ENCODE measurements at regions not wholly inside any gene's neighbourhood (a gene's known extent, or its start where the extent isn't known, plus 50 kb on each side); places are given as distances from the start of the nearest gene placed in this dataset.
"Not testable (repeated sequence)": the region's sequence is repeated elsewhere in the genome, so short reads cannot be mapped to it uniquely, and the experiment has no call there.

DNA sequence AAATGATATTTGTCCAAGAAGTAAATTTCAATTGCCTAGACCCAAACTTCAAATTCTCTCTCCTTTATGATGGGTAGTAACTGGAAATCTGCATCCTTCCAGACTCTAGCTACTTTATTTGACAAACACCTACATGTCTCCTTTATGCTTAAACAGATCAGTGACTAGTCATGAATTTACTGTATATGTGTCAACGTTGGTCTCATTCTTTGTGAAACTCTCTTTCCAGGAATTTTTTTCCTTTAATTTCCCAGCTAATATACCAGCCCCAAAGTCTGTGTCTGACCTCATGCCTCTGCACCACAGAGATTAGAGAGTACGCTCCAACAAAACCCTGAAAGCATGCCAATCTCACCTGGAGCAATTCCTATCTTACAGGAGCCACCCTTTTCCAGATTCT lies 811.2 kb upstream of the NCAM2 start:
- no peak for DNase-seq
- WGBS, 2 donors (ENCODE audit: low coverage in 1 of 2) = 25 to 69% methylated on average over 1 to 2 of the region's 2 CpGs
- in situ Hi-C loops (cut with MboI; ENCODE audit: low pct_ligation_motif_present in 1 of 4, low pct_unique_long_range_greater_than_20kb in 1 of 4, low sequenced_read_pairs in 3 of 4) = no loop called here

DNA sequence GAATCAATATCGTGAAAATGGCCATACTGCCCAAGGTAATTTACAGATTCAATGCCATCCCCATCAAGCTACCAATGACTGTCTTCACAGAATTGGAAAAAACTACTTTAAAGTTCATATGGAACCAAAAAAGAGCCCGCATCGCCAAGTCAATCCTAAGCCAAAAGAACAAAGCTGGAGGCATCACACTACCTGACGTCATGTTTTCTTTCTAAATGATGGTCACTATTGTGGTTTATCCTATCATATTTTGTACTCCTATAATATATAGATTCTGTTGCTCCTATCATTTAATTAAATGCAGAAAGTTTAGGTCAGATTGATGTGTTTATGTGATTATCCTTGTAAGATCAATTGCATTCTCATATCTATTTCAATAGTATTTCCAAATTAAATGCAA lies 796.9 kb upstream of the NCAM2 start:
- H3K27me3 ChIP-seq; in situ Hi-C loops (cut with MboI; ENCODE audit: low pct_ligation_motif_present in 1 of 4, low pct_unique_long_range_greater_than_20kb in 1 of 4, low sequenced_read_pairs in 3 of 4); H3K9me3 ChIP-seq; H3K4me1 ChIP-seq; H3K4me3 ChIP-seq; H3K36me3 ChIP-seq; intact Hi-C loops (cut with DNase I; ENCODE audit: low total_unique reads); DNase-seq; H3K27ac ChIP-seq: not testable (repeated sequence)
- 89 to 100% methylated on average over 1 to 3 of the region's 4 CpGs for WGBS, 2 donors (ENCODE audit: low coverage in 1 of 2)

More for the DNA sequence above, 811.2 kb upstream of the NCAM2 start:
- Histone ChIP-seq H3K9me3 (peaks cover 5 to 6% of the 10 kb centered on the region in 2 donors), H3K27ac (no peak overlapping the region), H3K36me3 (no peaks in the 10 kb centered on the region), H3K27me3 (no peaks in the 10 kb centered on the region), H3K4me1 (no peaks in the 10 kb centered on the region), H3K4me3 (no peak overlapping the region)
- intact Hi-C loops (cut with DNase I; ENCODE audit: low total_unique reads) = no loop called here
- no peak for TF ChIP-seq POLR2AphosphoS5 (IDR thresholded peaks at IDR 0.05)

DNA sequence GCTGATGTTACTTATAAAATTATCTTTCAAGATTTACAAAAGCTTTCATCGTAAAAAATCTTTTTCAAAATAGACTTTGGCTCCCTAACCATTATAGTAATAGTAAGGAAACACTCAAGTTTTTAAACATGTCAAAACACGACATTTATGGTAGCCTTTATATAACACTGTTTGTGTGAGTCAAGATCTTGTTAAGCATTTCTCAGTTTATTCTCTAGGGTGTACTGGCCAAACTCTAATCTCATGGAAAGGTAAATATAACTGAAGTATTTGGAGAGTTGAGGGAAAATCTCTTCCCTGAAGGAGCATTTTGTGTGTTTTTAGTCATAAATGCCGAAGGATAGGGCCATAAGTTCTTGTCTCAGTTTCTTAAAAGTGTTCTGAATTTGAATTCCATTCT lies 790.9 kb upstream of the NCAM2 start:
- H3K9me3 ChIP-seq = no peaks in the 10 kb centered on the region
- DNase-seq = no peak
- TF ChIP-seq POLR2AphosphoS5 (IDR thresholded peaks at IDR 0.05) = no peak
- no peak for TF ChIP-seq POLR2A (IDR thresholded peaks at IDR 0.05)
- no peak for TF ChIP-seq EP300 (IDR thresholded peaks at IDR 0.05; ENCODE audit: low read depth)
- TF ChIP-seq, protein P1, sequence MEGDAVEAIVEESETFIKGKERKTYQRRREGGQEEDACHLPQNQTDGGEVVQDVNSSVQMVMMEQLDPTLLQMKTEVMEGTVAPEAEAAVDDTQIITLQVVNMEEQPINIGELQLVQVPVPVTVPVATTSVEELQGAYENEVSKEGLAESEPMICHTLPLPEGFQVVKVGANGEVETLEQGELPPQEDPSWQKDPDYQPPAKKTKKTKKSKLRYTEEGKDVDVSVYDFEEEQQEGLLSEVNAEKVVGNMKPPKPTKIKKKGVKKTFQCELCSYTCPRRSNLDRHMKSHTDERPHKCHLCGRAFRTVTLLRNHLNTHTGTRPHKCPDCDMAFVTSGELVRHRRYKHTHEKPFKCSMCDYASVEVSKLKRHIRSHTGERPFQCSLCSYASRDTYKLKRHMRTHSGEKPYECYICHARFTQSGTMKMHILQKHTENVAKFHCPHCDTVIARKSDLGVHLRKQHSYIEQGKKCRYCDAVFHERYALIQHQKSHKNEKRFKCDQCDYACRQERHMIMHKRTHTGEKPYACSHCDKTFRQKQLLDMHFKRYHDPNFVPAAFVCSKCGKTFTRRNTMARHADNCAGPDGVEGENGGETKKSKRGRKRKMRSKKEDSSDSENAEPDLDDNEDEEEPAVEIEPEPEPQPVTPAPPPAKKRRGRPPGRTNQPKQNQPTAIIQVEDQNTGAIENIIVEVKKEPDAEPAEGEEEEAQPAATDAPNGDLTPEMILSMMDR (IDR thresholded peaks at IDR 0.05) = no peak
- 25 to 33% methylated on average over 3 of the region's 3 CpGs for WGBS, 2 donors (ENCODE audit: low coverage in 1 of 2)
- H3K4me1 ChIP-seq = no peaks in the 10 kb centered on the region
- intact Hi-C loops (cut with DNase I; ENCODE audit: low total_unique reads) = no loop called here
- H3K4me3 ChIP-seq = no peak overlapping the region
- H3K27ac ChIP-seq = peak overlapping the region in 1 of 4 donors; percentile 31
- in situ Hi-C loops (cut with MboI; ENCODE audit: low pct_ligation_motif_present in 1 of 4, low pct_unique_long_range_greater_than_20kb in 1 of 4, low sequenced_read_pairs in 3 of 4) = no loop called here
- no peaks in the 10 kb centered on the region for H3K27me3 ChIP-seq
- no peaks in the 10 kb centered on the region for H3K36me3 ChIP-seq

DNA sequence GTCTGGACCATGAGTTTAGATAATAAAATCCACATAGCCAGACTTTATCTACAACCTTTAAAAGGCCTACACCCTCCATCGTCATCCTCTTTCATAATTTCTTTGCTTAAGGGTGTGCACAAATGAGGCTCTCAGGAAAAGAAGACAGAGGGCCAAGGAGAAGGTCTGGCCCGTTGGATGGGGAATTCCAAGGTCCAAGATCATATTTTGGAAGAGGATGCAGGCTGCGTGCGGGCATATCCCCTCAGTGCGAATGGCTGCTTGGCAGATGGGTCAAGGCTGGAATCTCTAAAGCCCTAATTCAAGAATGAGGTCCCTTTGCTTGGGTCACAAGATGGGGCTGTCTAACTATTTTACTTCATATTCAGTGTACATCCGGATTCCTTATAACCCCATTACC lies 782.2 kb upstream of the NCAM2 start:
- intact Hi-C loops (cut with DNase I; ENCODE audit: low total_unique reads) = no loop called here
- H3K4me1 ChIP-seq = no peaks in the 10 kb centered on the region
- no peaks in the 10 kb centered on the region for H3K36me3 ChIP-seq
- in situ Hi-C loops (cut with MboI; ENCODE audit: low pct_ligation_motif_present in 1 of 4, low pct_unique_long_range_greater_than_20kb in 1 of 4, low sequenced_read_pairs in 3 of 4) = no loop called here
- no peak for DNase-seq
- no peaks in the 10 kb centered on the region for H3K27me3 ChIP-seq
- no peak overlapping the region for H3K27ac ChIP-seq
- no peak overlapping the region for H3K4me3 ChIP-seq
- 80 to 86% methylated on average over 6 of the region's 6 CpGs for WGBS, 2 donors (ENCODE audit: low coverage in 1 of 2)
- no peaks in the 10 kb centered on the region for H3K9me3 ChIP-seq
- TF ChIP-seq POLR2AphosphoS5 (IDR thresholded peaks at IDR 0.05) (no peak), EP300 (IDR thresholded peaks at IDR 0.05; ENCODE audit: low read depth) (no peak), POLR2A (IDR thresholded peaks at IDR 0.05) (no peak)
- TF ChIP-seq, protein P1 (IDR thresholded peaks at IDR 0.05) = no peak

DNA sequence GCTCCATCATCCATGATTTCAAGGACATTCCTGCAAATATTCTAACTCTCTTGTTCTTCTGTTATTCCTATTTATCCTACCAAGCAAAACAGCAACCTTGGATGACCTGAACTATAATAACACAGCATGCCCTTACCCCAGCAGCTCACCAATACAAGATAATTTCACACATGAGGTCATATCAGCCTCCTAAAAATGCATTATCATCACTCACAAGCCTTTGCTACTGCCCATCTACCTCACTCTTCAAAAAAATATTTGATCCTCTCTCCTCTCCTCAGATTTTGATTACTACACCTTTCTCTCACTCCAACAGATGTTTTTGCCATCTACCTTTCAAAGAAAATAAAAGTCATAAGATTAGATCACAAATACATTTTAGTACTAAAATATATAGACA lies 777.6 kb upstream of the NCAM2 start:
- Histone ChIP-seq H3K9me3 (no peaks in the 10 kb centered on the region), H3K36me3 (no peaks in the 10 kb centered on the region), H3K27me3 (no peaks in the 10 kb centered on the region), H3K27ac (no peak overlapping the region), H3K4me1 (no peaks in the 10 kb centered on the region), H3K4me3 (no peak overlapping the region)
- in situ Hi-C loops (cut with MboI; ENCODE audit: low pct_ligation_motif_present in 1 of 4, low pct_unique_long_range_greater_than_20kb in 1 of 4, low sequenced_read_pairs in 3 of 4) = no loop called here
- intact Hi-C loops (cut with DNase I; ENCODE audit: low total_unique reads) = no loop called here
- no peak for TF ChIP-seq POLR2A (IDR thresholded peaks at IDR 0.05)
- no peak for TF ChIP-seq POLR2AphosphoS5 (IDR thresholded peaks at IDR 0.05)
- TF ChIP-seq EP300 (IDR thresholded peaks at IDR 0.05; ENCODE audit: low read depth) = no peak
- TF ChIP-seq, protein P1 (IDR thresholded peaks at IDR 0.05) = no peak
- no peak for DNase-seq

DNA sequence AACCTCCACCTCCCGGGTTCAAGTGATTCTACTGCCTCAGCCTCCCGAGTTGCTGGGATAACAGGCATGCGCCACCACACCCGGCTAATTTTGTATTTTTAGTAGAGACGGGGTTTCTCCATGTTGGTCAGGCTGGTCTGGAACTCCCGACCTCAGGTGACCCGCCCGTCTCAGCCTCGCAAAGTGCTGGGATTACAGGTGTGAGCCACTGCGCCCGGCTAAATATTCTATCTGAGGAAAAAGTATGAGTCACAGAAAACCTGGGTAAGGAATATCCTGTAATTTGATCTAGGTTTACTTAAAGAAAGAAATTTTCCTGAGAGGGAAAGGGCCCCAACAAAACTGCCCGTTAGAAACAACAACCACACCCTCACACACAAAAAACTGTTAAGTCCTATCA lies 776.2 kb upstream of the NCAM2 start:
- H3K4me3 ChIP-seq; intact Hi-C loops (cut with DNase I; ENCODE audit: low total_unique reads); H3K27ac ChIP-seq; H3K9me3 ChIP-seq; in situ Hi-C loops (cut with MboI; ENCODE audit: low pct_ligation_motif_present in 1 of 4, low pct_unique_long_range_greater_than_20kb in 1 of 4, low sequenced_read_pairs in 3 of 4); H3K36me3 ChIP-seq; DNase-seq; H3K4me1 ChIP-seq; H3K27me3 ChIP-seq: not testable (repeated sequence)
- WGBS, 2 donors (ENCODE audit: low coverage in 1 of 2) = 92 to 98% methylated on average over 8 to 12 of the region's 12 CpGs

DNA sequence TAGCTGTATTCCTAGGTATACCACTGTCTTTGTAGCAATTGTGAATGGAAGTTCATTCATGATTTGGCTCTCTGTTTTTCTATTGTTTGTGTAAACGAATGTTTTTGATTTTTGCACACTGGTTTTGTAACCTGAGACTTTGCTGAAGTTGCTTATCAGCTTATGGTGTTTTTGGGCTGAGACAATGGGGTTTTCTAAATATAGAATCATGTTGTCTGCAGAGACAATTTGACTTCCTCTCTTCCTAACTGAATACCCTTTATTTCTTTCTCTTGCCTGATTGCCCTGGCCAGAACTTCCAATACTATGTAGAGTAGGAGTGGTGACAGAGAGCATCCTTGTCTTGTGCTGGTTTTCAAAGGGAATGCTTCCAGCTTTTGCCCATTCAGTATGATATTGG lies 761.6 kb upstream of the NCAM2 start:
- H3K4me3 ChIP-seq; H3K27me3 ChIP-seq; H3K4me1 ChIP-seq; H3K9me3 ChIP-seq; H3K36me3 ChIP-seq; DNase-seq; in situ Hi-C loops (cut with MboI; ENCODE audit: low pct_ligation_motif_present in 1 of 4, low pct_unique_long_range_greater_than_20kb in 1 of 4, low sequenced_read_pairs in 3 of 4); H3K27ac ChIP-seq; intact Hi-C loops (cut with DNase I; ENCODE audit: low total_unique reads): not testable (repeated sequence)
- 39 to 89% methylated on average over 1 of the region's 1 CpG for WGBS, 2 donors (ENCODE audit: low coverage in 1 of 2)
